ENCODE measurements at regions not wholly inside any gene's neighbourhood (a gene's known extent, or its start where the extent isn't known, plus 50 kb on each side); places are given as distances from the start of the nearest gene placed in this dataset.
"Not testable (repeated sequence)": the region's sequence is repeated elsewhere in the genome, so short reads cannot be mapped to it uniquely, and the experiment has no call there.

- no peak for DNase-seq
Observed at GRCh38 chrX:124426288-124427169, 80.2 kb downstream of the SH2D1A start.

- DNase-seq, result no peak
Observed at GRCh38 chrX:124433186-124433585, 86.8 kb downstream of the SH2D1A start.

- no peak for DNase-seq
Observed at GRCh38 chrX:124435616-124436015, 89.3 kb downstream of the SH2D1A start.

- DNase-seq, result no peak
Observed at GRCh38 chrX:124440695-124441094, 94.3 kb downstream of the SH2D1A start.

GRCh38 chrX:124441971-124442590 lies 95.7 kb downstream of the SH2D1A start:
- no peak for DNase-seq

GRCh38 chrX:124455966-124456365 lies 109.6 kb downstream of the SH2D1A start:
- DNase-seq, result no peak

GRCh38 chrX:124459851-124460250 lies 113.5 kb downstream of the SH2D1A start:
- not testable (repeated sequence) for DNase-seq

- DNase-seq, result no peak
Observed at GRCh38 chrX:124462931-124463330, 116.6 kb downstream of the SH2D1A start.

GRCh38 chrX:124467202-124467601 lies 120.8 kb downstream of the SH2D1A start:
- DNase-seq, result no peak

GRCh38 chrX:124475358-124475757 lies 129.0 kb downstream of the SH2D1A start:
- no peak for DNase-seq

GRCh38 chrX:124476562-124476961 lies 130.2 kb downstream of the SH2D1A start:
- DNase-seq, result no peak

GRCh38 chrX:124478046-124478445 lies 131.7 kb downstream of the SH2D1A start:
- DNase-seq, result no peak

GRCh38 chrX:124488412-124489161 lies 142.2 kb downstream of the SH2D1A start:
- no peak for DNase-seq

GRCh38 chrX:124493984-124494383 lies 147.6 kb downstream of the SH2D1A start:
- DNase-seq, result no peak

- no peak for DNase-seq
Observed at GRCh38 chrX:124497386-124497785, 151.0 kb downstream of the SH2D1A start.

- no peak for DNase-seq
Observed at GRCh38 chrX:124501586-124501985, 155.2 kb downstream of the SH2D1A start.

GRCh38 chrX:124502166-124502565 lies 155.8 kb downstream of the SH2D1A start:
- DNase-seq, result no peak

GRCh38 chrX:124502599-124502998 lies 156.2 kb downstream of the SH2D1A start:
- DNase-seq, result no peak

GRCh38 chrX:124504111-124504983 lies 158.0 kb downstream of the SH2D1A start:
- no peak for DNase-seq

GRCh38 chrX:124506066-124506465 lies 159.7 kb downstream of the SH2D1A start:
- DNase-seq, result no peak

- no peak for DNase-seq
Observed at GRCh38 chrX:124507246-124507645, 160.9 kb downstream of the SH2D1A start.
